Kidney glomerular epithelial cell (primary cell): ENCODE measurements at regions not wholly inside any gene's neighbourhood (a gene's known extent, or its start where the extent isn't known, plus 50 kb on each side); places are given as distances from the start of the nearest gene placed in this dataset.
A peak's percentile ranks its signal among the peaks of the same experiment; 100 is the strongest.
"Not testable (repeated sequence)": the region's sequence is repeated elsewhere in the genome, so short reads cannot be mapped to it uniquely, and the experiment has no call there.

Experiments used
- DNase-seq: peaks from one replicate; lab custom pipeline; 2025; lab: John Stamatoyannopoulos, UW

GRCh38 chr3:144923046-144923775 lies 951.6 kb downstream of the DIPK2A start:
- DNase-seq = no peak

DNA sequence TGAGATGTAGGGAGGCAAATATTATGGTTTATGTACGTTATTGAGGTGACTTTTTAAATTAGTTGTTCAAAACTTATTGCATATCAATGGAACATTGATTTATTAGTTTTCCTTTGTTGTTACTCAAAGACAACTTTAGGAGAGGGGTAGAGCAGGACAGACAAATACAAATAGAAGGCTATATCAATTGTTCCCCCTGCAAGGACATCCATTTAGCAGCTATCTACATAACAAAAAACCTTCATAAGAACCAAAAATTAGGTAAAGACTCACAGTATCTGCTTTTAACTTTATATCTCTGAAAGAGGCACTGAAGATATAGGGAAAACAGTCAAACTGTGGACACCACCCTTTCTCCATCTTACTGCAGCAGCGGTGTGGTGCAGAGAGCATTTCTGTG lies 958.8 kb downstream of the DIPK2A start:
- DNase-seq = no peak

- no peak for DNase-seq
These were observed 960.0 kb downstream of the DIPK2A start for GRCh38 chr3:144931590-144931989.

GRCh38 chr3:144942093-144942837 lies 970.6 kb downstream of the DIPK2A start:
- no peak for DNase-seq

GRCh38 chr3:144942838-144943197 lies 971.2 kb downstream of the DIPK2A start:
- DNase-seq = no peak

- no peak for DNase-seq
These were observed 976.3 kb downstream of the DIPK2A start for GRCh38 chr3:144947895-144948294.

DNA sequence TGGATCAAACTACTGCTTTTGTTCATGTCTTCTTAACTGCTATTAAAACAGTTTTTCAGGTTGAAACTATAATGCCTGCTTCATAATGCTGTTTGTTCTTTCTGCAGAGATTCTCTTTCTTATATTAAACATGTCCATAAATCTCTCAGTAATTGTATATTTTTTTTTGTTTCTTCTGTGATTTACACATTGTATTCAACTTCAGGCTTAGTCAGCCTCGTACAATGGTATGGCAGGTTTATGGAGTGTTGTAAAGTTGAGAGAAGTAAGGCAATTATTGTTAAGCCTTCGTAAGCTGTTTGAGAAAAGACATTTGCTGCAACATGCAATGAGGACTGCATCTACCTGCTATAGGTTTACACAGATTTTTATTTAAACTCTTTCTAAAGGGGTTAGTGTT lies 977.1 kb downstream of the DIPK2A start:
- DNase-seq = no peak

GRCh38 chr3:144953959-144954358 lies 982.3 kb downstream of the DIPK2A start:
- no peak for DNase-seq

DNA sequence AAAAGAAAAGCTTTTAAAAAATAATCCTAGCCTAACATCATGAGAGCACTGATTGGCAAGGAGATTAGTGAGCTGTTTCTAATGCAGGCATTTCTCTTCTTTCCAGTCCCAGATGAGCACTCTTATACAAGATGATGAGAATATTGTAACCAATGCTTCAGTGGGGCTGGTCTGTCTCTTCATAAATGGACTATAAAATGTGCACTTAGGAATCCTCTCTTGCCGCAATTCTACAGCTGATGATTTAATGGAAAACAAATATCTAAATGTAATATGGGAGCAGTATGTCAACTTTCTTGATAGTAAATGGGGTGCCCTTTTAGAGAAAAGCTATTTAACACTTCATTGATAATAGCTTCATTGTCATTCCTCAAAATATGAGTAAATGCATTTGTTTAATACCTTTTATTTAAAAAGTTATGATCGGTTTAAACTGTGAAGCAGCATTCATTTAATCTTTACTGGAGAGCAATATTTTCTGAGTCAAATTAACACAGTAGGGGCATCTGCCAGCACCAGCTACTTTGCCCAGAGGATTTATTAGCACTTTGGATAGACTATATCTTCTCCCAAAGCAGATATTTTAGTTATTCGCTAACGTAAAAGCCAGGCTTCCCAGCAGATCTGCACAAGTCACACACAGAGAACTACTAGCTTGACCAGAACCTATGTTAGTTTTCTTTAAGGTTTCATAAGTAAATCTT lies 985.9 kb downstream of the DIPK2A start:
- DNase-seq = no peak

- DNase-seq = no peak
These were observed 992.2 kb downstream of the DIPK2A start for GRCh38 chr3:144963810-144964209.

DNA sequence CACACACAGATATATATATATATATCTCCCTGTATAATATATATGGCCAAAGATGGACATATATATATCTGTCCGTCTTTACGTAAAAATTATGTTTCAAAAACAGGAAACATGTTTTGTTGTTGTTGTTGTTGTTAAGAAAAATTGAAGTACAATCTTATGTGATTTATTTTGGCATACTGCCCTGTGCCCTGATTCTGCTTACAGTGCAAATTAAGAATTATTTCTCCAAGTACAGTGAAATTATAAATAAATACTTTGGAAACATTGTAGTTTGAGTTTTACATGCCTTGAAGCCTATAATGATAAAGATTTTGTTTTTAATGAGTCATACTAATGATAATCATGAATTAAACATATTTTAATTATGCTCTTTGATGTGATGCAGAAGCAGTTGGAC lies 994.9 kb downstream of the DIPK2A start:
- DNase-seq = no peak

DNA sequence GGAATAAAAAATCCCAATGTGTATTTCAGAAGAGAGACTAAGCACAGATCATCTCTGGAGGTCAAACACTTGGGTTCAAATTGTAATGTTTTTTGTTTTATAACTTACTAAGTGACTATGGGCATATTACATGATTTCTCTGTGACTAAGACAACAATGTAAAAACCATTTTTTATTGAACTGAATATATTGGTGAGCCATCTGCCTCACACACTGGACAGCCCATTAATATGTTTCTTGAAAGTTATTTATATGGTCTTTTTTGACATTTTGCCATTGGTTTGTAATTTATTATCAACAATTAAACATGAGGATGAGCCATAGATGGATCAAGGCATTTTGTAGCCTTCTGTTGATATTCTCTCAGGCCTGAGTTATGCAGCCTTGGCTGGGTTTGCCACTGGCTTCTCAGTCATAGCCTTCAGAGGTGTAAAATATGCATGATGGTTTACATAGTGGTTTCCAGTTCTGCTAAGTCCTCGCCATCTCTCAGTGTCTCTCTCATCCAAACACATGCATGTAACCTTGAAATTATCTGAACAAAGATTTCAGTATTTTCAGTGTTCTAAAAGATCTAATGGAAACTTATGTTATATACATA lies 997.2 kb downstream of the DIPK2A start:
- no peak for DNase-seq

- not testable (repeated sequence) for DNase-seq
These were observed 1012.9 kb downstream of the DIPK2A start for GRCh38 chr3:144984481-144984880.

DNA sequence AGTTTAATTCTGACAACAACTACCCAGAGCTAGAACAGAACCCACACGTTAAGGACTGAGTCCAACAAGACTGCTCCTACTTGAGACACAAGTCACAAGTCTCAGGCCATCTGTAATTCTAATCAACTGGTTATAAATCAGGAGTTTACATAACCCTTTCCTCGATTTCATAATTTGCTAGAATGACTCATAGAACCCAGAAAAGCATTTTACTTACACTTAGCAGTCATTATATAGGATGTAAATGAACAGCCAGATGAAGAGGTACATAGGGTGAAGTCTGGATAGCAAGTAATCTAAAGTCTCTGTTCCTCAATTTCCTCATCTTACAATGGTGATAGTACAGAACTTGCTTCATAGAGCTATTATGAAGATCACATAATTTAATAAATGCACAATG lies 1018.2 kb downstream of the DIPK2A start:
- no peak for DNase-seq

- DNase-seq = no peak
These were observed 1024.2 kb downstream of the DIPK2A start for GRCh38 chr3:144995856-144996255.

- DNase-seq = no peak
These were observed 1033.8 kb downstream of the DIPK2A start for GRCh38 chr3:145005427-145005826.

GRCh38 chr3:145006271-145006670 lies 1034.6 kb downstream of the DIPK2A start:
- DNase-seq = no peak

DNA sequence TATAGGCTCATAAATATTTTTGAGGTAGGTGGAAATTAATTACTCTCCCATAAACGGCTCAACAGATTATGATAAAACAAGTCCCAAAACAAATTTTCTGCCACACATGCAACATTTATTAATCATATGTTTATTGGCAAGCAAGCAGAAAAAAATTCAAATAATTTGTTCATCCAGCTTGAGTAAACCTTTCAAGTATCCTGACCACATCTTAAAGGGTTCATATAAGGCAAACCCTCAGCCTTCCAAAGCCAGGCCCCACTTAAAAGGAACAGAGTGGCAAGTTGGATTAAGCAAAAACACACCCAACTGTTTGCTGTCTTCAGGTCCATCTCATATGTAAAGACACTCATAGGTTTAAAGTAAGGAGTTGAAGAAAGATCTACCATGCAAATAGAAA lies 1042.3 kb downstream of the DIPK2A start:
- no peak for DNase-seq

GRCh38 chr3:145015253-145015652 lies 1043.6 kb downstream of the DIPK2A start:
- no peak for DNase-seq

DNA sequence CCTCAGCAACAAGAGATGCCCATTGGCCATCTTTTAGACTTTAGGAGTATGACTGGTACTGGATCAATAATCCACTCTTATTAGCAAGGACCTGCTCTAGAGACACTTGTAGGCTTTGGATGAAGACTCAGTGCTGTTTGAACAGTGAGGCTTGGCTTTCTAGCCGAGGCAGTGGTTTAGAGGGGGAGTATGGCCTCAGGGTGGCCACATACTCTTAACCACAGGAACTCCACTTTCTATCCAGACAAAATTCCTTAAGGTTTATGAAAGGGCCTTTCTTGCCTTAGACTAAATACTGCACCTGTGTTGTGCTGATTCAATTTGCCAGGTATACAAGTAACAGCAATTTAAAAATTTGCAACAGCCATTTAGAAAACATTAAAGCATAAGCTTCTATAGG lies 1046.3 kb downstream of the DIPK2A start:
- peak; percentile 28 for DNase-seq

DNA sequence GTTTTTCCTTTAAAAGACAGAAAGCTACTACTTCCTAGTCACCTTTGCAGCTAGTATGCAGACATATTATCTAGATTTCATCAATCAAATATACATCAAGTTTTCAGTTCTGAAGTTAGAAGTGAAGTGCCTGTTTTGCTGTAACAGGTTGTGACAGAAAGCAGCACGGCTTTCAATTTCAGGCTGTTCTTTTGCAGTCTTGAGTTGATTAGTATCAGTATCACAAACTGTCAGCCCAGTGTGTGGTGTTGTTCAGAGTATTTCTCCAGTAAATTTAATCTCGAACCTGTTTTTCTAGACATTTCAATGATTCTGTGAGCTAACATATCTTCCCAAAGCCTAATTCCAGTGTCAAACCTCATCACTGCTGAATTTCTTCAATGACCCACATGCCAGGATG lies 1050.8 kb downstream of the DIPK2A start:
- no peak for DNase-seq

DNA sequence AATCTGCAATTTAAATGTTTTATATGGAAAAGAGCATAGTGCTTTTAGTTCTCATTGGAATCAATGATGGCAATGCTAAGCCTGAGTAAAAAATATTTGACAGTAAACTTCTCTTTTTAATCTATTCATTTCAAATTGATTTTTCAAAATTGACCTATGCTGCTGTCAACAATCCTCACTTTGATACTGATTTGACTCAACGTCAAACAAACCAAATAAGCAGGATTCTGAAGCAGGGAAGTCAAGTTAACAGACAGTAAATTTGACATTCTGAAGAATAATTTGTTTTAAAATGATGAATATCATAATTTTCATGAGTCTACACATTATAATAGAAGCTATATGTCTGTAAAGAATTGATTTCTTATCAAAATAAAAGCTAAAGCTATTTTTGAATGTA lies 1053.1 kb downstream of the DIPK2A start:
- DNase-seq = no peak

GRCh38 chr3:145027186-145027585 lies 1055.6 kb downstream of the DIPK2A start:
- not testable (repeated sequence) for DNase-seq
